SU-DHL-6 (cell line): ENCODE measurements at regions not wholly inside any gene's neighbourhood (a gene's known extent, or its start where the extent isn't known, plus 50 kb on each side); places are given as distances from the start of the nearest gene placed in this dataset.

Source experiments
- H2AFZ ChIP-seq: fragments of 200-600 bp; sonication (generic); 2 replicates; pipeline ENCODE4 v1.6.1; 2014; ENCODE audit warnings: low read depth, mild to moderate bottlenecking, moderate library complexity, mixed read lengths, antibody characterized with exemption, low read length; ENCODE audit not compliant: severe bottlenecking
- H3F3A ChIP-seq: fragments of 200-600 bp; shearing (Covaris generic); 2 replicates; pipeline ENCODE4 v1.6.0; 2016; ENCODE audit warnings: antibody characterized with exemption, mild to moderate bottlenecking; ENCODE audit not compliant: insufficient read depth
- H3K27ac ChIP-seq: fragments of 200-600 bp; sonication (generic); 2 replicates; pipeline ENCODE4 v1.5.1; 2016; ENCODE audit warnings: low read depth, mild to moderate bottlenecking, low read length, moderate library complexity, mixed read lengths
- H3K27me3 ChIP-seq: fragments of 200-600 bp; sonication (generic), shearing (Covaris generic); 2 replicates; pipeline ENCODE4 v1.6.0; 2014; ENCODE audit warnings: mild to moderate bottlenecking, low read length
- H3K36me3 ChIP-seq: fragments of 200-600 bp; sonication (generic); 2 replicates; pipeline ENCODE4 v1.6.1; 2014; ENCODE audit warnings: mild to moderate bottlenecking, low read length, mixed read lengths
- H3K4me2 ChIP-seq: fragments of 300-600, 200-600 bp; shearing (Covaris generic), sonication (generic); 2 replicates; pipeline ENCODE4 v1.6.0; 2014; ENCODE audit warnings: low read length, low read depth, mild to moderate bottlenecking; ENCODE audit not compliant: poor library complexity, severe bottlenecking
- H3K4me3 ChIP-seq: fragments of 200-600 bp; sonication (generic); 2 replicates; pipeline ENCODE4 v1.5.1; 2014; ENCODE audit warnings: antibody characterized with exemption, low read length, mild to moderate bottlenecking, mixed read lengths; ENCODE audit not compliant: insufficient read depth, poor library complexity, severe bottlenecking
- H3K79me2 ChIP-seq: fragments of 200-600 bp; sonication (generic); 2 replicates; pipeline ENCODE4 v1.6.1; 2014; ENCODE audit warnings: mild to moderate bottlenecking, low read length, moderate library complexity; ENCODE audit not compliant: insufficient read depth
- H3K9ac ChIP-seq: fragments of 200-600 bp; sonication (generic); 2 replicates; pipeline ENCODE4 v1.7.0; 2014; ENCODE audit warnings: mild to moderate bottlenecking, low read length
- H3K9me2 ChIP-seq: fragments of 200-600 bp; sonication (generic); replicated peaks from 2 replicates; pipeline ENCODE4 v1.6.1; 2014; ENCODE audit warnings: low read length; ENCODE audit not compliant: insufficient read depth
- H3K9me3 ChIP-seq: fragments of 200-600 bp; sonication (generic); 2 replicates; pipeline ENCODE4 v1.6.1; 2014; ENCODE audit warnings: low read length, mixed read lengths; ENCODE audit not compliant: insufficient read depth
- H4K20me1 ChIP-seq: fragments of 200-600 bp; sonication (generic); 2 replicates; pipeline ENCODE4 v1.6.1; 2014; ENCODE audit warnings: low read depth, mild to moderate bottlenecking, antibody characterized with exemption, low read length, moderate library complexity, mixed read lengths
- CTCF ChIP-seq: fragments of 200-600 bp; sonication (generic); IDR thresholded peaks from one replicate; pipeline ENCODE4 v1.5.1; 2017; ENCODE audit warnings: antibody characterized with exemption, mild to moderate bottlenecking, low read length, moderate library complexity; ENCODE audit not compliant: insufficient read depth, poor library complexity, severe bottlenecking
- EZH2phosphoT487 ChIP-seq: fragments of 200-600 bp; sonication (generic), shearing (Covaris generic); conservative IDR thresholded peaks from 2 replicates; pipeline ENCODE4 v1.6.1; 2018; ENCODE audit warnings: mild to moderate bottlenecking, antibody characterized with exemption, low read length, moderate library complexity, mixed read lengths

- Histone ChIP-seq H3K27ac (no peak overlapping the region), H3K27me3 (no peaks in the 10 kb centered on the region), H4K20me1 (no peaks in the 10 kb centered on the region), H3K4me3 (no peak overlapping the region), H3K9me2 (no peaks in the 10 kb centered on the region), H3K79me2 (no peaks in the 10 kb centered on the region), H3K36me3 (no peaks in the 10 kb centered on the region), H3K4me2 (no peak overlapping the region), H2AFZ (no peak overlapping the region), H3F3A (no peaks in the 10 kb centered on the region), H3K9me3 (no peaks in the 10 kb centered on the region), H3K9ac (no peak overlapping the region)
- TF ChIP-seq CTCF (no peak), EZH2phosphoT487 (no peak)
Measured at GRCh38 chr6:44606976-44607375, 219.5 kb downstream of the CDC5L start.

GRCh38 chr6:44608175-44608574 lies 220.7 kb downstream of the CDC5L start:
- no peaks in the 10 kb centered on the region for H3K9me3 ChIP-seq
- no peak overlapping the region for H3K4me2 ChIP-seq
- no peaks in the 10 kb centered on the region for H4K20me1 ChIP-seq
- H3K79me2 ChIP-seq, result no peaks in the 10 kb centered on the region
- TF ChIP-seq CTCF, result no peak
- TF ChIP-seq EZH2phosphoT487, result no peak
- no peak overlapping the region for H2AFZ ChIP-seq
- H3K27me3 ChIP-seq, result no peaks in the 10 kb centered on the region
- H3K36me3 ChIP-seq, result no peaks in the 10 kb centered on the region
- no peak overlapping the region for H3K9ac ChIP-seq
- H3K27ac ChIP-seq, result no peak overlapping the region
- H3F3A ChIP-seq, result no peaks in the 10 kb centered on the region
- no peaks in the 10 kb centered on the region for H3K9me2 ChIP-seq
- no peak overlapping the region for H3K4me3 ChIP-seq

- H3K9me2 ChIP-seq, result no peaks in the 10 kb centered on the region
- H3K9ac ChIP-seq, result no peak overlapping the region
- H4K20me1 ChIP-seq, result no peaks in the 10 kb centered on the region
- no peak overlapping the region for H3K4me3 ChIP-seq
- H3K79me2 ChIP-seq, result no peaks in the 10 kb centered on the region
- no peaks in the 10 kb centered on the region for H3F3A ChIP-seq
- H3K27ac ChIP-seq, result no peak overlapping the region
- H3K27me3 ChIP-seq, result no peaks in the 10 kb centered on the region
- no peak overlapping the region for H2AFZ ChIP-seq
- TF ChIP-seq EZH2phosphoT487 (no peak), CTCF (no peak)
- H3K4me2 ChIP-seq, result no peak overlapping the region
- H3K9me3 ChIP-seq, result no peaks in the 10 kb centered on the region
- no peaks in the 10 kb centered on the region for H3K36me3 ChIP-seq
Measured at GRCh38 chr6:44609051-44609612, 221.6 kb downstream of the CDC5L start.

- no peak overlapping the region for H3K9ac ChIP-seq
- H4K20me1 ChIP-seq, result no peaks in the 10 kb centered on the region
- H3K4me2 ChIP-seq, result no peak overlapping the region
- TF ChIP-seq CTCF (no peak), EZH2phosphoT487 (no peak)
- H3F3A ChIP-seq, result no peaks in the 10 kb centered on the region
- no peaks in the 10 kb centered on the region for H3K9me3 ChIP-seq
- no peaks in the 10 kb centered on the region for H3K36me3 ChIP-seq
- no peaks in the 10 kb centered on the region for H3K27me3 ChIP-seq
- no peaks in the 10 kb centered on the region for H3K79me2 ChIP-seq
- H2AFZ ChIP-seq, result no peak overlapping the region
- H3K27ac ChIP-seq, result no peak overlapping the region
- no peak overlapping the region for H3K4me3 ChIP-seq
- H3K9me2 ChIP-seq, result no peaks in the 10 kb centered on the region
Measured at GRCh38 chr6:44614396-44614795, 226.9 kb downstream of the CDC5L start.
